B cell (primary cell): ENCODE measurements at regions not wholly inside any gene's neighbourhood (a gene's known extent, or its start where the extent isn't known, plus 50 kb on each side); places are given as distances from the start of the nearest gene placed in this dataset.

Experiments
- CTCF ChIP-seq: fragments of 200-600 bp; IDR thresholded peaks from one replicate; pipeline ENCODE4 v1.8.0; 2022; ENCODE audit warnings: antibody characterized with exemption, mild to moderate bottlenecking
- EZH2 ChIP-seq: IDR thresholded peaks from 2 replicates; pipeline ENCODE4 v1.6.1; 2012; ENCODE audit warnings: borderline replicate concordance, low read depth, mild to moderate bottlenecking, moderate library complexity, low read length; ENCODE audit not compliant: insufficient read depth, poor library complexity, severe bottlenecking

GRCh38 chr3:59137415-59137814 lies 87.6 kb upstream of the CFAP20DC start:
- TF ChIP-seq CTCF (no peak), EZH2 (no peak)
